CD14-positive monocyte (primary cell): ENCODE measurements at regions not wholly inside any gene's neighbourhood (a gene's known extent, or its start where the extent isn't known, plus 50 kb on each side); places are given as distances from the start of the nearest gene placed in this dataset.

Source experiments
- DNase-seq, 3 donors: peaks; one replicate each; pipeline ENCODE4 v3.0.0-alpha.2; 2011 to 2022
- H2AFZ ChIP-seq: 2 replicates; pipeline ENCODE4 v1.6.0; 2012; ENCODE audit warnings: mild to moderate bottlenecking, low read depth, low read length, inconsistent platforms; ENCODE audit not compliant: insufficient read depth, poor library complexity, severe bottlenecking
- H3K27ac ChIP-seq, 2 donors: 1 replicate in 1 of 2; 2 replicates in 1 of 2; pipeline ENCODE4 v1.5.1; 2012 to 2013; ENCODE audit warnings: low read length in 2 of 2, control low read depth in 1 of 2, inconsistent platforms in 1 of 2, low read depth in 1 of 2, mild to moderate bottlenecking in 1 of 2
- H3K27me3 ChIP-seq, 2 donors: one replicate each; pipeline versions ENCODE4 v1.6.0 to v1.6.1; 2011 to 2013; ENCODE audit warnings: low read length in 2 of 2; ENCODE audit not compliant: control insufficient read depth in 2 of 2, insufficient read depth in 2 of 2
- H3K36me3 ChIP-seq, 2 donors: replicated peaks in 1 of 2; 1 replicate in 1 of 2; 2 replicates in 1 of 2; pipeline versions ENCODE4 v1.5.1 to v1.6.1; 2012 to 2013; ENCODE audit warnings: low read length in 2 of 2, control low read depth in 1 of 2, inconsistent platforms in 1 of 2, mild to moderate bottlenecking in 1 of 2; ENCODE audit not compliant: insufficient read depth in 2 of 2, control insufficient read depth in 1 of 2
- H3K4me1 ChIP-seq, 2 donors: 1 replicate in 1 of 2; 2 replicates in 1 of 2; pipeline versions ENCODE4 v1.5.1 to v1.6.1; 2012 to 2013; ENCODE audit warnings: low read length in 2 of 2, control low read depth in 1 of 2, inconsistent platforms in 1 of 2, mild to moderate bottlenecking in 1 of 2, moderate library complexity in 1 of 2; ENCODE audit not compliant: insufficient read depth in 2 of 2, control insufficient read depth in 1 of 2
- H3K4me2 ChIP-seq: replicated peaks from 2 replicates; pipeline ENCODE3; 2012; ENCODE audit warnings: low read length, moderate library complexity, mild to moderate bottlenecking; ENCODE audit not compliant: poor library complexity, severe bottlenecking; ENCODE audit errors: extremely low read depth
- H3K4me3 ChIP-seq, 3 experiments: fragments of 200-600 bp in 1 of 3; sonication (generic) in 1 of 3; replicated peaks in 1 of 3; 1 replicate in 2 of 3; 2 replicates in 1 of 3; pipeline ENCODE4 v1.5.1; 2011 to 2013; ENCODE audit warnings: low read length in 3 of 3, mild to moderate bottlenecking in 3 of 3, control low read depth in 2 of 3, low read depth in 2 of 3, inconsistent platforms in 1 of 3, moderate library complexity in 1 of 3
- H3K79me2 ChIP-seq: 2 replicates; pipeline ENCODE4 v1.6.0; 2012; ENCODE audit warnings: mild to moderate bottlenecking, control low read depth, inconsistent platforms, low read length, moderate library complexity; ENCODE audit not compliant: insufficient read depth
- H3K9ac ChIP-seq: 2 replicates; pipeline ENCODE4 v1.6.0; 2017; ENCODE audit warnings: low read length, mild to moderate bottlenecking; ENCODE audit not compliant: insufficient read depth, poor library complexity, severe bottlenecking
- H3K9me3 ChIP-seq, 2 donors: replicated peaks in 1 of 2; 1 replicate in 1 of 2; 2 replicates in 1 of 2; pipeline versions ENCODE4 v1.5.1 to v1.6.1; 2012 to 2013; ENCODE audit warnings: low read length in 2 of 2, control low read depth in 1 of 2; ENCODE audit not compliant: control insufficient read depth in 1 of 2, insufficient read depth in 1 of 2
- H4K20me1 ChIP-seq: 2 replicates; pipeline ENCODE4 v1.6.0; 2012; ENCODE audit warnings: mild to moderate bottlenecking, low read length, control low read depth, moderate library complexity; ENCODE audit not compliant: insufficient read depth
- H3K27ac Mint-ChIP-seq, 7 donors: one replicate each; pipeline ENCODE4 v1.8.0; 2020; ENCODE audit warnings: mild to moderate bottlenecking in 7 of 7, mixed read lengths in 7 of 7, moderate library complexity in 6 of 7, inconsistent platforms in 2 of 7
- H3K27me3 Mint-ChIP-seq, 3 donors: one replicate each; pipeline ENCODE4 v1.8.0; 2021 to 2022; ENCODE audit warnings: low read depth in 3 of 3, mild to moderate bottlenecking in 3 of 3, mixed read lengths in 3 of 3, moderate library complexity in 3 of 3, inconsistent platforms in 1 of 3
- H3K36me3 Mint-ChIP-seq, 2 donors: one replicate each; pipeline ENCODE4 v1.8.0; 2020; ENCODE audit warnings: mixed read lengths in 2 of 2, inconsistent platforms in 1 of 2, mild to moderate bottlenecking in 1 of 2
- H3K4me1 Mint-ChIP-seq: one replicate; pipeline ENCODE4 v1.8.0; 2020; ENCODE audit warnings: mild to moderate bottlenecking, mixed read lengths
- H3K4me3 Mint-ChIP-seq, 2 donors: one replicate each; pipeline ENCODE4 v1.8.0; 2020; ENCODE audit warnings: mild to moderate bottlenecking in 2 of 2, mixed read lengths in 2 of 2, moderate library complexity in 1 of 2
- H3K9me3 Mint-ChIP-seq, 7 donors: one replicate each; pipeline ENCODE4 v1.8.0; 2020 to 2022; ENCODE audit warnings: mixed read lengths in 7 of 7, mild to moderate bottlenecking in 6 of 7, moderate library complexity in 6 of 7, inconsistent platforms in 2 of 7
- WGBS: methylation state at CpG from one replicate; pipeline ENCODE4 v1.1.5; 2013; ENCODE audit warnings: missing lambda C conversion rate; ENCODE audit not compliant: insufficient coverage; 5-methylcytosine and 5-hydroxymethylcytosine counted together
- intact Hi-C, 2 donors: fragments of 100-400 bp; cut with micrococcal nuclease; formaldehyde crosslinking; loops; one replicate each; pipeline versions ENCODE4 v1.15.0 to v1.15.1; 2023
- TF ChIP-seq, protein P1 (sequence below): fragments of 200-600 bp; IDR thresholded peaks from one replicate; pipeline ENCODE4 v1.8.0; 2022; ENCODE audit warnings: antibody characterized with exemption, mild to moderate bottlenecking

GRCh38 chr14:80323038-80323665 lies 111.8 kb upstream of the DIO2 start:
- Mint-ChIP-seq H3K36me3 (no peaks in the 10 kb centered on the region), H3K9me3 (peaks cover 0 to 10% (median 2%) of the 10 kb centered on the region in 7 donors), H3K4me1 (no peaks in the 10 kb centered on the region), H3K27ac (no peak overlapping the region), H3K4me3 (no peak overlapping the region), H3K27me3 (no peaks in the 10 kb centered on the region)
- Histone ChIP-seq H3K4me1 (no peaks in the 10 kb centered on the region), H3K9ac (no peak overlapping the region), H3K27me3 (no peaks in the 10 kb centered on the region), H3K9me3 (no peaks in the 10 kb centered on the region), H2AFZ (no peak overlapping the region), H3K4me2 (no peak overlapping the region), H3K79me2 (no peaks in the 10 kb centered on the region), H4K20me1 (no peaks in the 10 kb centered on the region), H3K36me3 (no peaks in the 10 kb centered on the region), H3K4me3 (no peak overlapping the region), H3K27ac (no peak overlapping the region)
- no peak for DNase-seq
- intact Hi-C loops = no loop called here
- TF ChIP-seq, protein P1, sequence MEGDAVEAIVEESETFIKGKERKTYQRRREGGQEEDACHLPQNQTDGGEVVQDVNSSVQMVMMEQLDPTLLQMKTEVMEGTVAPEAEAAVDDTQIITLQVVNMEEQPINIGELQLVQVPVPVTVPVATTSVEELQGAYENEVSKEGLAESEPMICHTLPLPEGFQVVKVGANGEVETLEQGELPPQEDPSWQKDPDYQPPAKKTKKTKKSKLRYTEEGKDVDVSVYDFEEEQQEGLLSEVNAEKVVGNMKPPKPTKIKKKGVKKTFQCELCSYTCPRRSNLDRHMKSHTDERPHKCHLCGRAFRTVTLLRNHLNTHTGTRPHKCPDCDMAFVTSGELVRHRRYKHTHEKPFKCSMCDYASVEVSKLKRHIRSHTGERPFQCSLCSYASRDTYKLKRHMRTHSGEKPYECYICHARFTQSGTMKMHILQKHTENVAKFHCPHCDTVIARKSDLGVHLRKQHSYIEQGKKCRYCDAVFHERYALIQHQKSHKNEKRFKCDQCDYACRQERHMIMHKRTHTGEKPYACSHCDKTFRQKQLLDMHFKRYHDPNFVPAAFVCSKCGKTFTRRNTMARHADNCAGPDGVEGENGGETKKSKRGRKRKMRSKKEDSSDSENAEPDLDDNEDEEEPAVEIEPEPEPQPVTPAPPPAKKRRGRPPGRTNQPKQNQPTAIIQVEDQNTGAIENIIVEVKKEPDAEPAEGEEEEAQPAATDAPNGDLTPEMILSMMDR = no peak
- WGBS = no CpG with 5 or more reads among the region's 2 CpGs

DNA sequence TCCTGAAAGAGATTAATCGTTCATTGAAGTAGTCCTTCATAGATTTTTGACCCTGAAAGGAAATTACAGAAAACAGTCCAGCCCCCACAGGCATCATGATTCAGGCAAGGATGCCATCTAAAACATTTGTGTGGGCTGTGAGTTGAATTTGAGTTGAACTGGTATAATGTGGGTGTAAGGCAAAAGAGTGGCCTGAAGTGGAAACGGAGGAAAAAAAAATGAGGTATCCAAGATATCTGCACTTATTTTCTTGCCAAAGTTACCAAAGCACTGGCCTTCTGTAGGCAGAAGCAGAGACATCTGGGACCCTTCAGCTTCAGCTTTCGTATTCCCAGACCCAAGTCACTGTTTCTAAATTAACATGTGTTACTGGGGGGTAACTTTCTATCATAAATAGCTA lies 105.1 kb upstream of the DIO2 start:
- Histone ChIP-seq H3K27ac (no peak overlapping the region), H3K79me2 (no peaks in the 10 kb centered on the region), H3K4me3 (no peak overlapping the region), H3K4me2 (no peak overlapping the region), H3K36me3 (no peaks in the 10 kb centered on the region), H4K20me1 (no peaks in the 10 kb centered on the region), H3K27me3 (no peaks in the 10 kb centered on the region), H3K9me3 (peaks cover 0 to 3% of the 10 kb centered on the region in 2 donors), H2AFZ (no peak overlapping the region), H3K9ac (no peak overlapping the region), H3K4me1 (no peaks in the 10 kb centered on the region)
- peaks cover 0 to 16% (median 3%) of the 10 kb centered on the region in 7 donors for H3K9me3 Mint-ChIP-seq
- intact Hi-C loops = no loop called here
- TF ChIP-seq, protein P1 = no peak
- H3K4me1 Mint-ChIP-seq = no peaks in the 10 kb centered on the region
- WGBS = no CpG with 5 or more reads among the region's 3 CpGs
- H3K4me3 Mint-ChIP-seq = no peak overlapping the region
- no peaks in the 10 kb centered on the region for H3K36me3 Mint-ChIP-seq
- no peak for DNase-seq
- peaks cover 0 to 1% (median 0%) of the 10 kb centered on the region in 3 donors for H3K27me3 Mint-ChIP-seq
- no peak overlapping the region for H3K27ac Mint-ChIP-seq
